ENCODE measurements at regions not wholly inside any gene's neighbourhood (a gene's known extent, or its start where the extent isn't known, plus 50 kb on each side); places are given as distances from the start of the nearest gene placed in this dataset.
"Not testable (repeated sequence)": the region's sequence is repeated elsewhere in the genome, so short reads cannot be mapped to it uniquely, and the experiment has no call there.

- no peak for DNase-seq
These were observed 96.0 kb downstream of the RASGEF1B start for GRCh38 chr4:81375745-81376144.

GRCh38 chr4:81369886-81370285 lies 101.8 kb downstream of the RASGEF1B start:
- DNase-seq, result no peak

- DNase-seq, result no peak
These were observed 104.9 kb downstream of the RASGEF1B start for GRCh38 chr4:81366779-81367178.

- no peak for DNase-seq
These were observed 111.0 kb downstream of the RASGEF1B start for GRCh38 chr4:81360737-81361136.

GRCh38 chr4:81359207-81359606 lies 112.5 kb downstream of the RASGEF1B start:
- no peak for DNase-seq

- DNase-seq, result no peak
These were observed 113.6 kb downstream of the RASGEF1B start for GRCh38 chr4:81358154-81358553.

- DNase-seq, result no peak
These were observed 115.1 kb downstream of the RASGEF1B start for GRCh38 chr4:81356621-81357020.

- no peak for DNase-seq
These were observed 116.6 kb downstream of the RASGEF1B start for GRCh38 chr4:81355136-81355535.

- DNase-seq, result no peak
These were observed 117.8 kb downstream of the RASGEF1B start for GRCh38 chr4:81353861-81354260.

- no peak for DNase-seq
These were observed 119.3 kb downstream of the RASGEF1B start for GRCh38 chr4:81352446-81352835.

GRCh38 chr4:81351654-81352445 lies 119.9 kb downstream of the RASGEF1B start:
- peak; percentile 37 to 61 for DNase-seq

GRCh38 chr4:81350040-81350439 lies 121.7 kb downstream of the RASGEF1B start:
- no peak for DNase-seq

GRCh38 chr4:81348778-81349094 lies 123.0 kb downstream of the RASGEF1B start:
- no peak for DNase-seq

GRCh38 chr4:81348086-81348777 lies 123.5 kb downstream of the RASGEF1B start:
- no peak for DNase-seq

GRCh38 chr4:81346719-81347118 lies 125.0 kb downstream of the RASGEF1B start:
- DNase-seq, result no peak

GRCh38 chr4:81343536-81343935 lies 128.2 kb downstream of the RASGEF1B start:
- no peak for DNase-seq

- DNase-seq, result no peak
These were observed 128.0 kb upstream of the PRKG2 start for GRCh38 chr4:81343046-81343445.

- DNase-seq, result no peak
These were observed 122.2 kb upstream of the PRKG2 start for GRCh38 chr4:81337211-81337610.

- no peak for DNase-seq
These were observed 120.3 kb upstream of the PRKG2 start for GRCh38 chr4:81335122-81335912.

- DNase-seq, result no peak
These were observed 115.0 kb upstream of the PRKG2 start for GRCh38 chr4:81330018-81330417.

- no peak for DNase-seq
These were observed 111.6 kb upstream of the PRKG2 start for GRCh38 chr4:81326581-81326980.

GRCh38 chr4:81324594-81324993 lies 109.6 kb upstream of the PRKG2 start:
- DNase-seq, result not testable (repeated sequence)

GRCh38 chr4:81319657-81320056 lies 104.6 kb upstream of the PRKG2 start:
- no peak for DNase-seq
